ENCODE measurements at regions not wholly inside any gene's neighbourhood (a gene's known extent, or its start where the extent isn't known, plus 50 kb on each side); places are given as distances from the start of the nearest gene placed in this dataset.
"Not testable (repeated sequence)": the region's sequence is repeated elsewhere in the genome, so short reads cannot be mapped to it uniquely, and the experiment has no call there.

DNA sequence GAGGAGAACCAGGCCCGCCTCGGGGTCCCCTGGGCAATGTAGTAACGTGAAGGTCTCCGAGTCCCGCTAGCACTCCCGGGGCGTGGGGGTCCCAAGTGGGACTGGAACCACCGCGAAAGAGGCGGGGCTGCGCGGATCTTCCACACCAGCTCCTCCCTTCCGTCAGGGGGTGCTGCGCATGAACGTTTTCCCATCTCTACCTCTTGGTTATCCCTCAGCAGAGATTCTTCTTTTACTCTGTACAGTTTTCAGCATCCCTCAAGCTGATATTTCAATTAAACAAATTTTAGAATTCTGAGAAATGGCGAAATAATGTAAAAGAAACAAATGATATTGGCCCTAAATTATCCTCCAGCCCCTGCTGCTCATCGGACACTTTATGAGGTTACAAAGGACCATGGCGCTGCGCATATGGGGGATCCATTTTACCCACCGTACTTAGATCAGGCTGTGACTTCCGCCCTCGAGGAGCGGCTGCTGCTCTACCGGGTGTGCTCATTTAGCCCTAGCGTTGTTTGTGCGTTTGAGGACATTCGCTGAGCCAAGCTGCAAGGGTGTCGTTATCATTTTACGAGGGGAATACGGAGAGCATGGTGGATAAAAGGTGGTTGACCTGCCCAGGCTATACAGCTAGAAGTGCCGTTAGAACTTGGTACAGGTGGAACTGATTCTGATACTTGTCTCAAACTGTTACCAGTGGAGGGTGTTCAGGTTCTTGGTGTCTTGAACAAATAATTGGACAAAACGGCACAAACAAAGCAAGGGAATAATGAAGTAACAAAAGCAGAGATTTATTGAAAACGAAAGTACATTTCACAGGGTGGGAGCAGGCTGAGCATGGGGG lies 75.2 kb upstream of the CHD6 start:
- ChIA-PET POLR2A (interaction anchor here (0.5 to 0.7 kb wide), 4 partner anchors 75 to 1311 kb away, joined by 3 to 5 read pairs (median 4); partner anchors contain the start of gene CHD6 (in 2 of the 2)), CTCF (interaction anchor here (0.6 to 1.7 kb wide), 4 partner anchors 44 to 80 kb away, joined by 3 to 15 read pairs (median 3); partner anchors contain the start of gene CHD6 (in 1 of the 2))
- H3K4me3 Mint-ChIP-seq: peak overlapping the region; percentile 90 to 95 (median 92)
- H3K9me3 ChIP-seq: no peaks in the 10 kb centered on the region
- peak overlapping the region; percentile 93 for H3K27ac ChIP-seq (ENCODE audit: low read length)
- H3K27me3 Mint-ChIP-seq: peaks cover 4 to 11% of the 10 kb centered on the region in 2 donors
- DNase-seq: peak; percentile 58 to 92 (median 78)
- peak overlapping the region; percentile 90 to 97 for H3K4me3 ChIP-seq (ENCODE audit: control insufficient read depth in 1 of 2, extremely low read depth in 1 of 2, low read length in 1 of 2)
- H3K4me1 ChIP-seq (ENCODE audit: control insufficient read depth in 1 of 2, extremely low read depth in 1 of 2, insufficient read depth in 2 of 2, low read length in 2 of 2): peaks cover 3 to 15% of the 10 kb centered on the region in 2 experiments
- peak overlapping the region; percentile 92 to 98 for H3K27ac Mint-ChIP-seq
- peak; percentile 81 to 85 (median 84) for ATAC-seq (replicated peaks in 1 of 4)
- no peaks in the 10 kb centered on the region for H3K36me3 ChIP-seq (ENCODE audit: control insufficient read depth in 2 of 2, extremely low read depth in 1 of 2, insufficient read depth in 1 of 2, low read length in 1 of 2)
- under 1% methylated on average over 29 of the region's 33 CpGs for WGBS (ENCODE audit: insufficient coverage)
- H3K27me3 ChIP-seq (replicated peaks in 1 of 2; ENCODE audit: control insufficient read depth in 2 of 2, extremely low read depth in 1 of 2, insufficient read depth in 2 of 2, low read length in 1 of 2): peaks cover 0 to 4% of the 10 kb centered on the region in 2 experiments
- no peaks in the 10 kb centered on the region for H3K36me3 Mint-ChIP-seq
- peaks cover 14 to 18% (median 15%) of the 10 kb centered on the region in 3 donors for H3K4me1 Mint-ChIP-seq
- no peaks in the 10 kb centered on the region for H3K9me3 Mint-ChIP-seq

DNA sequence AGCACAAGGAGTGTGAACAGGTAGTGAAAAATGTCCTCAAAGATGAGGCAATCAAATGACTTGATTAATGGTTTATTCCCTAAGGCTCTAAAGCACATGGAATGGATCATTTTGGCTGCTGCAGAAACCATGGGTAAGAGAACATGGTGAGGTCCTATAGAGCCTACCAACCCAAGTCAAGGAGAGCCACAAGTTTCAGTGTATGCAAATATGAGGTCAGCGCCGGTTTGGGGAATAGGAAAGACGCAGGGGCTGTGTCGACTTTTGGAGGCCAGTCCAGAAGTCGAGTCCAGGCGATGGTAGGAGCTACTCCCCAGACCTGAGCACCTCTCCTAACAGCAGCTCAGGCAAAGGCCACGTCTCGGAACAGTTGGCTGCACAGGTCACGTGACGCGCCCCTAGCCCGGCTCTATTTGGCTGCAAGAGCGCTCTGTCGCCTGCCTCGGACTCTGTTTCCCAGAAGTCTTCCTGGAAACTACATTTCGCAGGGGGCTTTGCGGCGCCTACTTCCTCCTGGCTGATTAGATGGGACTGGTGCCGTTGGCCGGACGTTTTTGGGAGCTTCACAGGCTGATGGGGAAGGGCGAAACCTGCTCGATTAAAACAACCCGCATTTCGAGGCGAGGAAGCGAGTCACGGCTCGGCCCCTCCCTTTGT lies 74.4 kb upstream of the CHD6 start:
- POLR2A ChIA-PET: interaction anchor here (0.5 to 0.7 kb wide), 3 partner anchors 74 to 262 kb away, joined by 3 to 4 read pairs (median 3); partner anchors contain the start of gene CHD6 (in 2 of the 2)
- Mint-ChIP-seq H3K9me3 (no peaks in the 10 kb centered on the region), H3K27ac (peak overlapping the region; percentile 92 to 98), H3K36me3 (no peaks in the 10 kb centered on the region), H3K27me3 (peaks cover 3 to 11% of the 10 kb centered on the region in 2 donors), H3K4me3 (peak overlapping the region; percentile 90 to 95 (median 92)), H3K4me1 (peaks cover 10 to 18% (median 14%) of the 10 kb centered on the region in 3 donors)
- Histone ChIP-seq H3K4me1 (ENCODE audit: control insufficient read depth in 1 of 2, extremely low read depth in 1 of 2, insufficient read depth in 2 of 2, low read length in 2 of 2) (peaks cover 3 to 15% of the 10 kb centered on the region in 2 experiments), H3K27me3 (replicated peaks in 1 of 2; ENCODE audit: control insufficient read depth in 2 of 2, extremely low read depth in 1 of 2, insufficient read depth in 2 of 2, low read length in 1 of 2) (peaks cover 0 to 7% of the 10 kb centered on the region in 2 experiments), H3K36me3 (ENCODE audit: control insufficient read depth in 2 of 2, extremely low read depth in 1 of 2, insufficient read depth in 1 of 2, low read length in 1 of 2) (no peaks in the 10 kb centered on the region), H3K27ac (ENCODE audit: low read length) (peak overlapping the region; percentile 93), H3K4me3 (ENCODE audit: control insufficient read depth in 1 of 2, extremely low read depth in 1 of 2, low read length in 1 of 2) (peak overlapping the region; percentile 90 to 97), H3K9me3 (no peaks in the 10 kb centered on the region)
- CTCF ChIA-PET: interaction anchor here in 1 of 2 donors (1.7 kb wide), 1 partner anchor 74 kb away, joined by 15 read pairs; the partner anchor contains the start of gene CHD6
- 10% methylated on average over 28 of the region's 29 CpGs for WGBS (ENCODE audit: insufficient coverage)
- ATAC-seq (replicated peaks in 1 of 4) (peak; percentile 64 to 79 (median 76)), DNase-seq (peak in 33 of 35 experiments; percentile 46 to 82 (median 63))

DNA sequence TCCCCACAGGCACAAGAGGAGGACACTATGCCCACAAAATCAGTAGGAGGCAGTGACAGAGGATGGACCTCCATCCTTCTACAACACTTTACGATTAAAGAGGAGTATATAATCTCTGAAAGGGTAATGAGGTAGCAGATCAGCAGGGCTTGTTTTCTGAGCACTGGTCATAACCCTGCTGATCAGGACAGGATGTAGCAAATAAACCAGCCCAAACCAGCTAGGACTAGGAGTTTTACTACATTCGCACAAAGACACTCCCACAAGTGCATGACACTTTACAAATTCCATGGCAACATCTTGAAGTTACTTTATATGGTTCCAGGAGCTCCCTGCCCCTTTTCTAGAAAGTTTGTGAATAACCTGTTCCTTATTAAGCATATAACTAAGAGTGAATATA lies 73.3 kb upstream of the CHD6 start:
- CTCF ChIA-PET: interaction anchor here in 1 of 2 donors (0.9 kb wide), 1 partner anchor 73 kb away, joined by 3 read pairs; the partner anchor contains the start of gene CHD6
- Histone ChIP-seq H3K27me3 (replicated peaks in 1 of 2; ENCODE audit: control insufficient read depth in 2 of 2, extremely low read depth in 1 of 2, insufficient read depth in 2 of 2, low read length in 1 of 2) (peaks cover 0 to 13% of the 10 kb centered on the region in 2 experiments), H3K27ac (ENCODE audit: low read length) (no peak overlapping the region), H3K36me3 (ENCODE audit: control insufficient read depth in 2 of 2, extremely low read depth in 1 of 2, insufficient read depth in 1 of 2, low read length in 1 of 2) (no peaks in the 10 kb centered on the region), H3K4me3 (ENCODE audit: control insufficient read depth in 1 of 2, extremely low read depth in 1 of 2, low read length in 1 of 2) (no peak overlapping the region), H3K4me1 (ENCODE audit: control insufficient read depth in 1 of 2, extremely low read depth in 1 of 2, insufficient read depth in 2 of 2, low read length in 2 of 2) (peaks cover 3 to 15% of the 10 kb centered on the region in 2 experiments), H3K9me3 (no peaks in the 10 kb centered on the region)
- WGBS (ENCODE audit: insufficient coverage): no CpG with 5 or more reads among the region's 2 CpGs
- peak overlapping the region in 1 of 3 donors; percentile 6 for H3K4me3 Mint-ChIP-seq
- H3K27me3 Mint-ChIP-seq: peaks cover 13 to 15% of the 10 kb centered on the region in 2 donors
- H3K27ac Mint-ChIP-seq: no peak overlapping the region
- ATAC-seq (replicated peaks in 1 of 4) (no peak), DNase-seq (no peak)
- H3K9me3 Mint-ChIP-seq: no peaks in the 10 kb centered on the region
- POLR2A ChIA-PET: no interaction called here
- no peaks in the 10 kb centered on the region for H3K36me3 Mint-ChIP-seq
- peaks cover 8 to 18% (median 13%) of the 10 kb centered on the region in 3 donors for H3K4me1 Mint-ChIP-seq

DNA sequence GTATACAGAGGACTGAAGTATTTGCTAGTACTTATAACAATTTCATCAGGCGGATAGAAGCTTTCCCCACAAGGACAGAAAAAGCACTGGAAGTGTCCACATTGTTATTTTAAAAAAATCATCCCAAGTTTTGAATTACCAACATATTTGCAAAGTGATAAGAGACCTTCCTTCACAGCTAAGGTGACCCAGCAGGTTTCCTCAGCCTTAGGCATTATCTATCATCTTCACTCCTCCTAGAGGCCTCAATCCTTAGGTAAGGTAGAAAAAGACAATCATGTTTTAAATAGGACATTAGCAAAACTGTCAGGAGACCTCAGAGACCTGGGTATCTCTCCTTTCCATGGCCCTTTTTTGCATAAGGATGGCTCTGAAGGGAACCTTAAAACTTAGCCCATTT lies 72.5 kb upstream of the CHD6 start:
- H3K27ac ChIP-seq (ENCODE audit: low read length): no peak overlapping the region
- H3K36me3 ChIP-seq (ENCODE audit: control insufficient read depth in 2 of 2, extremely low read depth in 1 of 2, insufficient read depth in 1 of 2, low read length in 1 of 2): no peaks in the 10 kb centered on the region
- 100% methylated on average over 1 of the region's 1 CpG for WGBS (ENCODE audit: insufficient coverage)
- H3K27ac Mint-ChIP-seq: no peak overlapping the region
- peaks cover 8 to 18% (median 13%) of the 10 kb centered on the region in 3 donors for H3K4me1 Mint-ChIP-seq
- no peaks in the 10 kb centered on the region for H3K9me3 ChIP-seq
- no peaks in the 10 kb centered on the region for H3K36me3 Mint-ChIP-seq
- ChIA-PET POLR2A (interaction anchor here in 1 of 2 donors (0.5 kb wide), 1 partner anchor 18 kb away, joined by 3 read pairs; no protein-coding TSS in a partner anchor), CTCF (no interaction called here)
- H3K4me1 ChIP-seq (ENCODE audit: control insufficient read depth in 1 of 2, extremely low read depth in 1 of 2, insufficient read depth in 2 of 2, low read length in 2 of 2): peaks cover 3 to 15% of the 10 kb centered on the region in 2 experiments
- ATAC-seq (replicated peaks in 1 of 4) (no peak), DNase-seq (no peak)
- peaks cover 0 to 17% of the 10 kb centered on the region in 2 experiments for H3K27me3 ChIP-seq (replicated peaks in 1 of 2; ENCODE audit: control insufficient read depth in 2 of 2, extremely low read depth in 1 of 2, insufficient read depth in 2 of 2, low read length in 1 of 2)
- no peak overlapping the region for H3K4me3 ChIP-seq (ENCODE audit: control insufficient read depth in 1 of 2, extremely low read depth in 1 of 2, low read length in 1 of 2)
- H3K4me3 Mint-ChIP-seq: no peak overlapping the region
- H3K27me3 Mint-ChIP-seq: peaks cover 16 to 17% of the 10 kb centered on the region in 2 donors
- H3K9me3 Mint-ChIP-seq: no peaks in the 10 kb centered on the region

DNA sequence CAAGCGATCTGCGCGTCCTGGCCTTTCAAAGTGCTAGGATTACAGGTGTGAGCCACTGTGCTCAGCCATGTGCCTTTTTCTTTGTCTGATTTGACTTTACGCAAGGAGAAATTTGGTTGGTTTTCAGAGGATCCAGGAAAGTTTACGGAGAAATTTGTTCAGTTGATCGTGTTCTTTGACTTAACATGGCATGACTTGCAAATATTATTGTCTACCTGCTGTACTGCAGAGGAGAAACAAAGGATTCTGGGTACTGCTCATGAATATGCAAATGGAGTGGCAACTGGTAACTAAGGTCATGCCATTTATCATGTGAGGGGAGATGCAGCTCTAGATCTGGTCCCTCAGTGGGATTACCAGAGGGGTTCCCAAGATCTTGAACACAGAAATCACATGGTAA lies 68.8 kb upstream of the CHD6 start:
- Mint-ChIP-seq H3K27me3 (peaks cover 20 to 23% of the 10 kb centered on the region in 2 donors), H3K27ac (no peak overlapping the region), H3K4me3 (no peak overlapping the region), H3K9me3 (no peaks in the 10 kb centered on the region), H3K4me1 (no peaks in the 10 kb centered on the region), H3K36me3 (no peaks in the 10 kb centered on the region)
- no peaks in the 10 kb centered on the region for H3K9me3 ChIP-seq
- no peak for ATAC-seq (replicated peaks in 1 of 4)
- ChIA-PET POLR2A (no interaction called here), CTCF (no interaction called here)
- DNase-seq: no peak
- no peaks in the 10 kb centered on the region for H3K36me3 ChIP-seq (ENCODE audit: control insufficient read depth in 2 of 2, extremely low read depth in 1 of 2, insufficient read depth in 1 of 2, low read length in 1 of 2)
- H3K4me1 ChIP-seq (ENCODE audit: control insufficient read depth in 1 of 2, extremely low read depth in 1 of 2, insufficient read depth in 2 of 2, low read length in 2 of 2): no peaks in the 10 kb centered on the region
- 89% methylated on average over 6 of the region's 6 CpGs for WGBS (ENCODE audit: insufficient coverage)
- H3K4me3 ChIP-seq (ENCODE audit: control insufficient read depth in 1 of 2, extremely low read depth in 1 of 2, low read length in 1 of 2): no peak overlapping the region
- peaks cover 0 to 17% of the 10 kb centered on the region in 2 experiments for H3K27me3 ChIP-seq (replicated peaks in 1 of 2; ENCODE audit: control insufficient read depth in 2 of 2, extremely low read depth in 1 of 2, insufficient read depth in 2 of 2, low read length in 1 of 2)
- no peak overlapping the region for H3K27ac ChIP-seq (ENCODE audit: low read length)

DNA sequence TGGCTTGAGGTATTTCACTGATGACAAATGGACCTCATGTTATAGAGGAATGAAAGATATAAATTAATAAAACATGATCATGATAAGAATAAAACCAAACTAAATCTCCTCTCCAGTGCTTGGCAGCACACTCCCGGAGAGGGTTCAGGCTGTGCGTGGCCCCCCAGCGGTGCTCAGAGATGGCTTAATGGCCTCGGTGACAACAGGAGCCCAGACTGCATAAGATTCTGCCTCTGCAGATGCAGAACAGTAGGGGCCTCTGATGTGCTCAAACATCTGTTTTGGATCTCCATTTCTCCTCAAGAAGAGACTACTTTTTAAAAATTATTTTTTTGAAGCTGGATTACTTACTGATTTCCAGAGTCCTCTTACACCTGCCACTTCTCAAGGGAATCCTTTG lies 67.0 kb upstream of the CHD6 start:
- H3K9me3 Mint-ChIP-seq; H3K27ac Mint-ChIP-seq; POLR2A ChIA-PET; CTCF ChIA-PET; ATAC-seq (replicated peaks in 1 of 4); H3K4me3 ChIP-seq (ENCODE audit: control insufficient read depth in 1 of 2, extremely low read depth in 1 of 2, low read length in 1 of 2); H3K4me3 Mint-ChIP-seq; H3K36me3 Mint-ChIP-seq; DNase-seq; H3K4me1 Mint-ChIP-seq; H3K9me3 ChIP-seq; H3K4me1 ChIP-seq (ENCODE audit: control insufficient read depth in 1 of 2, extremely low read depth in 1 of 2, insufficient read depth in 2 of 2, low read length in 2 of 2); H3K36me3 ChIP-seq (ENCODE audit: control insufficient read depth in 2 of 2, extremely low read depth in 1 of 2, insufficient read depth in 1 of 2, low read length in 1 of 2); H3K27ac ChIP-seq (ENCODE audit: low read length): not testable (repeated sequence)
- peaks cover 0 to 17% of the 10 kb centered on the region in 2 experiments for H3K27me3 ChIP-seq (replicated peaks in 1 of 2; ENCODE audit: control insufficient read depth in 2 of 2, extremely low read depth in 1 of 2, insufficient read depth in 2 of 2, low read length in 1 of 2)
- 75% methylated on average over 4 of the region's 4 CpGs for WGBS (ENCODE audit: insufficient coverage)
- peaks cover 20 to 23% of the 10 kb centered on the region in 2 donors for H3K27me3 Mint-ChIP-seq
